ENCODE measurements at regions not wholly inside any gene's neighbourhood (a gene's known extent, or its start where the extent isn't known, plus 50 kb on each side); places are given as distances from the start of the nearest gene placed in this dataset.

DNA sequence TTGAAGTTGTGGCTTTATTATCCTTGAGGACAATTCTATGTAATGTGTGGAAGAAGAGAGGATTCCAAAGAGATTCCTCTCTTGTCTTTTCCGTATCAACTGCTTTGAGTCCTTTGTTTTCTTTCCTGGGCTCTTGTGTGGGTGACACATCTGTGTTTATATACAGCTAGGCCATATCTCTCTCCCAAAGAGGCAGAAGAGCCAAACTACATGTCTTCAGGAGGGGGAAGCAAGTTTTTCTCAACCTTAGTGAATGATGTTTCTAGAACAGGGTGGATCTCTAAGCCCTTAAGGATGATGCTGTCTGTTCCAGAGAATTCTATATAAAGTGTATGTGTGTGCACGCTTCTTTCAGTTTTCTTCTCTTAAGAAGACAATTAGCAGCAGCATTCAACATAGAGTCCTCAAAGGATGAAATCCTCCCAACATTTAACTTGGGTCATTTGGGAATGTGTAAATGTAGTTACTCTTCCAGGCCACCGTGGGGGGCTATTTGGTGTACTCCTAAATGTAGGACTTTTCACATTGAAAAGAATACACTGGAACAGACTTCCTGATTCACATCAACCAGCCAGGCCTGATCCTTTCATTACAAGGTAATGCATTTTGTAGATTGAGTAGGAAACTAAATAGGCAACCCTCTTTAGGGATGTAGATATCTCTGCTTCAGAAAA lies 92.8 kb upstream of the EEF1E1 start:
- no peak for TF ChIP-seq CTCF (IDR thresholded peaks at IDR 0.05; ENCODE audit: insufficient read depth, low read length)
- TF ChIP-seq POLR2AphosphoS5 (IDR thresholded peaks at IDR 0.05; ENCODE audit: low read depth): no peak
- no peak for TF ChIP-seq SPI1 (IDR thresholded peaks at IDR 0.05; ENCODE audit: borderline replicate concordance, low read depth)

Measured in HL-60 (cell line).